ENCODE measurements at regions not wholly inside any gene's neighbourhood (a gene's known extent, or its start where the extent isn't known, plus 50 kb on each side); places are given as distances from the start of the nearest gene placed in this dataset.
"Not testable (repeated sequence)": the region's sequence is repeated elsewhere in the genome, so short reads cannot be mapped to it uniquely, and the experiment has no call there.

- not testable (repeated sequence) for DNase-seq
Observed at GRCh38 chr1:176396604-176397395, 66.2 kb upstream of the PAPPA2 start.

- no peak for DNase-seq
Observed at GRCh38 chr1:176391621-176392020, 71.4 kb upstream of the PAPPA2 start.

GRCh38 chr1:176384841-176385240 lies 78.1 kb upstream of the PAPPA2 start:
- DNase-seq = no peak

- DNase-seq = no peak
Observed at GRCh38 chr1:176382163-176382562, 80.8 kb upstream of the PAPPA2 start.

- no peak for DNase-seq
Observed at GRCh38 chr1:176379626-176380339, 83.2 kb upstream of the PAPPA2 start.

- peak; percentile 41 for DNase-seq
Observed at GRCh38 chr1:176374967-176375569, 87.9 kb upstream of the PAPPA2 start.

- DNase-seq = no peak
Observed at GRCh38 chr1:176364236-176364905, 98.6 kb upstream of the PAPPA2 start.

- not testable (repeated sequence) for DNase-seq
Observed at GRCh38 chr1:176349135-176349715, 113.8 kb upstream of the PAPPA2 start.

GRCh38 chr1:176341656-176342055 lies 121.3 kb upstream of the PAPPA2 start:
- no peak for DNase-seq

DNA sequence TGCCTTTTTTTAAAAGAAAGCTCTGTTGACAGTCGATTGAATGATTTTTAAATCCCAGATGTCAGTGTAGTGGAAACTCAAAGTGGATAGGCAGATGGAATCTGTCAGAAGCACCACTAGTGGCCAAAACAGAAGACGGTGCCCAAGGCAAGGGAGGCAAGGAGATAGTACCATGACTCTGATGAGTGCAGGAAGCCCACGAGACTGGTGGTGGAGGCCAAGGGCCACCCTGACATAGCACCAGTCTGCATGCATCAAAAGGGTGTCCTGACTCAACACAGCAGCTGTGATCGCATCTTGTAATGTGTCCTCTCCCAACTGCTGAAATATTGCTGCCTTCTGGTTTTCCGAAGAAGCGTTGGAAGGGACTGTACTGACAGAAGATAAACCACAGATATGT lies 124.1 kb upstream of the PAPPA2 start:
- no peak for DNase-seq

GRCh38 chr1:176330782-176331181 lies 123.7 kb upstream of the COP1 start:
- DNase-seq = no peak

DNA sequence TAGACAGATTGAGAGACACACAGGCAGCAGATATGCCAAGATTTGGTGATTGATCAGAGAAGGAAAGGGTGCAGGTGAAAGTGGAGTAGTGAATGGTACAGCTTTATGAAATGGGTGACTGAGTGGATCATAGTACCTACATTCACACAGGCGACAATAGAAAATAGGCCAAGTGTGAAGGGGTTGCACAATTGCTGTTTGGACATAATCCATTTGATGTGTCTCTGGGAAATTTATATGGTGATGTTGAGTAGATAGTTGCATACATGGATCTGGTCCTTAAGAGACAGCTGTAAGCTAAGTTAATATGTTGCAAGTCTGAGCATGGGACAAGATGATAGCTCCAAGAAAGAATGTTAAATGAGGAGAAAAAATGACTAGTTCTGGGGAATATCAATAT lies 118.6 kb upstream of the COP1 start:
- DNase-seq = no peak

- DNase-seq = no peak
Observed at GRCh38 chr1:176323472-176323871, 116.4 kb upstream of the COP1 start.

DNA sequence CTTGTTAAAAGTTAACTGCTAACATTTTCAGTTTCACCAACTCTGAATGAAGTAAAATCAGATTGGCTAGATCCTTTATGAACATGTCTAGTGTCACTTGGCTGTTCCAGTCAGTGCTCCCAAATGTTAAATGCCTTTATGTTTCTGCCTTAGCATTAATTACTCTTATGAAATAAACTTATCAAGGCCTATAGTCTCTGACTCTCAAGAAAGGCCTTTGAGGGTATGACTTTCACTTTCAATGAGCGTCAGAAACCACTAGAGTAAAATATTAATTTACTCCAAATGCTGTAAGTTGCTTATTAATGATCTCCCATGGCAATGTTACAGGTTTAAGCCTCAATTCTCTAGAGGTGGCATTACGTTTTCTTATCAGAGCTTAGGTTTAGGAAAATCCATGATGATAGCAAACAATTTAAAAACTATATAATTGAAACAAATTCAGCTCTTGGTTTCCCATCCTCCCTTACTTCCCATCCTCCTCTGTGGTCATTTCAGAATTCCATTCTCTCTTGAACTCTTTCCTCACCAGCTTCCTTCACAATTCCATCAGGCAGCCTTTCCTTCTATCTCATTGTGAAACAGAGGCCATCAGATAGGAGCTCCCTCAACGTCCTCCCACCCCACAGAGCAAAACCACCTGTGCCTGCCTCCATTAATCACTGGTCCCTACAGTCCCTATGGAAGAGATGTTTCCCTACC lies 108.6 kb upstream of the COP1 start:
- DNase-seq = no peak

GRCh38 chr1:176296602-176297001 lies 89.5 kb upstream of the COP1 start:
- DNase-seq = not testable (repeated sequence)

GRCh38 chr1:176285996-176286395 lies 78.9 kb upstream of the COP1 start:
- no peak for DNase-seq

DNA sequence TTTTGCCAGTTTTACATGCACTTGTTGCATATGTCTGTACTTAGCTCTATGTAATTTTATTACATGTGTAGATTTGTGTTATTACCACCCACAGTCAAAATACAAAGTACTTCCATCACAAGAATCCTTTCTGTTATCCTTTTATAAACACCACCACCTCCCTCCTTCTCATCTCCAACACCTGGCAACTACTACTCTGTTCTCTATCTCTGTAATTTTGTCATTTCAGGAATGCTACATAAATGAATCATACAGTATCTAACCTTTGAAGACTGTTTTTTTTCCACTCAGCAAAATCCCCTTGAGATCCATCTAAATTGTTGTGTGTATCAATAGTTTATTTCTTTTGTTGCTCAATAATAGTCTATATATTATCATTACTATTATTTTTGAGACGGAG lies 64.5 kb upstream of the COP1 start:
- no peak for DNase-seq

Data from CD4-positive, alpha-beta T cell treated with Interleukin-21 for 1 hour (primary cell).